HepG2 (cell line): ENCODE measurements at regions not wholly inside any gene's neighbourhood (a gene's known extent, or its start where the extent isn't known, plus 50 kb on each side); places are given as distances from the start of the nearest gene placed in this dataset.

Experiments used
- ATAD3A ChIP-seq: sonication (generic); formaldehyde crosslinking; IDR thresholded peaks from 2 replicates; pipeline ENCODE4 v1.4.0; 2020; ENCODE audit warnings: missing genetic modification reagents
- ATF7-NPFF ChIP-seq: sonication (generic); formaldehyde crosslinking; IDR thresholded peaks from 2 replicates; pipeline ENCODE4 v1.8.1; 2023; ENCODE audit warnings: mild to moderate bottlenecking, low read depth, missing genetic modification reagents, moderate library complexity
- DNMT1 ChIP-seq: sonication (generic); formaldehyde crosslinking; IDR thresholded peaks from 2 replicates; pipeline ENCODE4 v1.5.1; 2020; ENCODE audit warnings: mild to moderate bottlenecking, missing genetic modification reagents
- HOXA7 ChIP-seq: sonication (generic); formaldehyde crosslinking; IDR thresholded peaks from 2 replicates; pipeline ENCODE4 v1.8.1; 2022; ENCODE audit warnings: mild to moderate bottlenecking, missing genetic modification reagents, moderate library complexity
- NFYB ChIP-seq: sonication (generic); formaldehyde crosslinking; IDR thresholded peaks from 2 replicates; pipeline ENCODE4 v1.4.0; 2020; ENCODE audit warnings: missing genetic modification reagents
- POLR2G ChIP-seq: fragments of 200-400 bp; formaldehyde crosslinking; IDR thresholded peaks from 2 replicates; pipeline ENCODE4 v1.6.1; 2018; ENCODE audit warnings: mild to moderate bottlenecking, low read depth, low read length, moderate library complexity
- RXRA ChIP-seq: sonication (generic); formaldehyde crosslinking; IDR thresholded peaks from 2 replicates; pipeline ENCODE4 v1.5.1; 2020; ENCODE audit warnings: missing genetic modification reagents
- SOX6 ChIP-seq, 2 experiments: fragments of 450-650 bp in 1 of 2; sonication (generic) in 1 of 2; formaldehyde crosslinking in 1 of 2; IDR thresholded peaks; 2 replicates each; pipeline versions ENCODE4 v1.4.0 to v1.6.1; 2017 to 2020; ENCODE audit warnings: antibody characterized with exemption in 1 of 2, mild to moderate bottlenecking in 1 of 2, missing genetic modification reagents in 1 of 2
- U2AF1 ChIP-seq: fragments of 200-400 bp; formaldehyde crosslinking; optimal IDR thresholded peaks from 2 replicates; pipeline ENCODE3; 2017; ENCODE audit warnings: mild to moderate bottlenecking, low read depth, low read length
- ZBTB7A ChIP-seq: sonication (generic); formaldehyde crosslinking; IDR thresholded peaks from 2 replicates; pipeline ENCODE4 v1.8.0; 2022; ENCODE audit warnings: mild to moderate bottlenecking, missing genetic modification reagents
- ZKSCAN5 ChIP-seq: sonication (generic); formaldehyde crosslinking; IDR thresholded peaks from 2 replicates; pipeline ENCODE4 v1.5.1; 2020; ENCODE audit warnings: mild to moderate bottlenecking, missing genetic modification reagents
- ZNF350 ChIP-seq: sonication (generic); formaldehyde crosslinking; IDR thresholded peaks from 2 replicates; pipeline ENCODE4 v1.4.0; 2020; ENCODE audit warnings: mild to moderate bottlenecking, low read depth, missing genetic modification reagents, borderline replicate concordance
- TF ChIP-seq, protein P1 (sequence below): sonication (generic); formaldehyde crosslinking; IDR thresholded peaks from 2 replicates; pipeline ENCODE4; 2020; ENCODE audit warnings: missing genetic modification reagents, mild to moderate bottlenecking, borderline replicate concordance
- TF ChIP-seq, protein P2 (sequence below): sonication (generic); formaldehyde crosslinking; IDR thresholded peaks from 2 replicates; pipeline ENCODE4 v1.4.0; 2020; ENCODE audit warnings: missing genetic modification reagents
- TF ChIP-seq, protein P3 (sequence below): sonication (generic); formaldehyde crosslinking; IDR thresholded peaks from 2 replicates; pipeline ENCODE4 v1.9.0; 2021; ENCODE audit warnings: missing genetic modification reagents, mild to moderate bottlenecking, borderline replicate concordance
- TF ChIP-seq, protein P4 (sequence below): sonication (generic); formaldehyde crosslinking; IDR thresholded peaks from 2 replicates; pipeline ENCODE4 v1.4.0; 2020; ENCODE audit warnings: missing genetic modification reagents
- TF ChIP-seq, protein P5 (sequence below): sonication (generic); formaldehyde crosslinking; IDR thresholded peaks from 2 replicates; pipeline ENCODE4 v1.5.0; 2020; ENCODE audit warnings: missing genetic modification reagents, mild to moderate bottlenecking, borderline replicate concordance

DNA sequence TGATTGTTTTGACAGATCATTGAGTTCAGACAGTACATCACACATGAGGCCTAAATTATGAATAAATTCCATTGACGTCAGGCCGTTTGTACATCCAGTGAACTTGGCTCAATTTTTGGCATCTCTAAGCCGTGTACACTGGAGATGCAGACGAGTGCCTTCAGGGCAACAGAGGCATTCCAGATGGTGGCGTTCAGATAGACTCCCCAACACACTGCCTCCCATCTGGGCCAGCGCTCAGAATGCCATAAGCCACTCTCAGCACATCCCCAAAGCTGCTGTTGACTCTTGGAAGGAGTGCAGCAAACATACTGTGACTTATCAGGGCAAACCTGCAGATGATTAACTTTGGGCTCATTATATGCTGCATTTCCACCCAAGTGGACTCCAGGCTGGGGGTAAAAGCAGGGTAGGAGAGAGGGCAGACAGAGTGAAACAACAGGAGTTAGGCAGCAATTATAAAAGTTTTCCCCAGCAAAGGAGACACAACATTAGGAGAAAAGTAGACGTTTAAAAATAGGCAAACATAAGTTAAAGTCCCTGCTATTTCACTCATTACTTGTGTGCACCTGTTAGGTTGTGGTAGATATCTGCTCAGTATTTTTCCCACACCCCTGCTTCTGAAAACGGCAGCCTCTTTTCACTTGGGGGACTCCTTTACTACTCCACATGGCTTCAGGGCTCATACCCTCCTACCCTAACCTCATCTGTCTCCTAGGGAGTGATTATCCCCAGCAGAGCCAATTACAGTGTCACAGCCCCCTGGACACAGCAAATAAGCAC lies 60.2 kb upstream of the PDE3B start (continued):
- TF ChIP-seq, protein P1, sequence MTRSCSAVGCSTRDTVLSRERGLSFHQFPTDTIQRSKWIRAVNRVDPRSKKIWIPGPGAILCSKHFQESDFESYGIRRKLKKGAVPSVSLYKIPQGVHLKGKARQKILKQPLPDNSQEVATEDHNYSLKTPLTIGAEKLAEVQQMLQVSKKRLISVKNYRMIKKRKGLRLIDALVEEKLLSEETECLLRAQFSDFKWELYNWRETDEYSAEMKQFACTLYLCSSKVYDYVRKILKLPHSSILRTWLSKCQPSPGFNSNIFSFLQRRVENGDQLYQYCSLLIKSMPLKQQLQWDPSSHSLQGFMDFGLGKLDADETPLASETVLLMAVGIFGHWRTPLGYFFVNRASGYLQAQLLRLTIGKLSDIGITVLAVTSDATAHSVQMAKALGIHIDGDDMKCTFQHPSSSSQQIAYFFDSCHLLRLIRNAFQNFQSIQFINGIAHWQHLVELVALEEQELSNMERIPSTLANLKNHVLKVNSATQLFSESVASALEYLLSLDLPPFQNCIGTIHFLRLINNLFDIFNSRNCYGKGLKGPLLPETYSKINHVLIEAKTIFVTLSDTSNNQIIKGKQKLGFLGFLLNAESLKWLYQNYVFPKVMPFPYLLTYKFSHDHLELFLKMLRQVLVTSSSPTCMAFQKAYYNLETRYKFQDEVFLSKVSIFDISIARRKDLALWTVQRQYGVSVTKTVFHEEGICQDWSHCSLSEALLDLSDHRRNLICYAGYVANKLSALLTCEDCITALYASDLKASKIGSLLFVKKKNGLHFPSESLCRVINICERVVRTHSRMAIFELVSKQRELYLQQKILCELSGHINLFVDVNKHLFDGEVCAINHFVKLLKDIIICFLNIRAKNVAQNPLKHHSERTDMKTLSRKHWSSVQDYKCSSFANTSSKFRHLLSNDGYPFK, result no peak
- TF ChIP-seq DNMT1 (CRISPR knock-in tag) (no peak), SOX6 (IDR thresholded peaks at IDR 0.05) (no peak), SOX6 (CRISPR knock-in tag; IDR thresholded peaks at IDR 0.05) (peak; percentile 57; the same call in 1 of the 2 replicates), ATF7-NPFF (no peak), HOXA7 (CRISPR knock-in tag) (no peak), ATAD3A (CRISPR knock-in tag) (no peak), NFYB (no peak), U2AF1 (no peak), ZNF350 (CRISPR knock-in tag) (peak; percentile 46; the same call in 1 of the 2 replicates), POLR2G (peak; percentile 67), RXRA (CRISPR knock-in tag) (no peak; the same call in 1 of the 2 replicates), ZBTB7A (CRISPR knock-in tag) (no peak), ZKSCAN5 (CRISPR knock-in tag) (no peak)
- TF ChIP-seq, protein P2, sequence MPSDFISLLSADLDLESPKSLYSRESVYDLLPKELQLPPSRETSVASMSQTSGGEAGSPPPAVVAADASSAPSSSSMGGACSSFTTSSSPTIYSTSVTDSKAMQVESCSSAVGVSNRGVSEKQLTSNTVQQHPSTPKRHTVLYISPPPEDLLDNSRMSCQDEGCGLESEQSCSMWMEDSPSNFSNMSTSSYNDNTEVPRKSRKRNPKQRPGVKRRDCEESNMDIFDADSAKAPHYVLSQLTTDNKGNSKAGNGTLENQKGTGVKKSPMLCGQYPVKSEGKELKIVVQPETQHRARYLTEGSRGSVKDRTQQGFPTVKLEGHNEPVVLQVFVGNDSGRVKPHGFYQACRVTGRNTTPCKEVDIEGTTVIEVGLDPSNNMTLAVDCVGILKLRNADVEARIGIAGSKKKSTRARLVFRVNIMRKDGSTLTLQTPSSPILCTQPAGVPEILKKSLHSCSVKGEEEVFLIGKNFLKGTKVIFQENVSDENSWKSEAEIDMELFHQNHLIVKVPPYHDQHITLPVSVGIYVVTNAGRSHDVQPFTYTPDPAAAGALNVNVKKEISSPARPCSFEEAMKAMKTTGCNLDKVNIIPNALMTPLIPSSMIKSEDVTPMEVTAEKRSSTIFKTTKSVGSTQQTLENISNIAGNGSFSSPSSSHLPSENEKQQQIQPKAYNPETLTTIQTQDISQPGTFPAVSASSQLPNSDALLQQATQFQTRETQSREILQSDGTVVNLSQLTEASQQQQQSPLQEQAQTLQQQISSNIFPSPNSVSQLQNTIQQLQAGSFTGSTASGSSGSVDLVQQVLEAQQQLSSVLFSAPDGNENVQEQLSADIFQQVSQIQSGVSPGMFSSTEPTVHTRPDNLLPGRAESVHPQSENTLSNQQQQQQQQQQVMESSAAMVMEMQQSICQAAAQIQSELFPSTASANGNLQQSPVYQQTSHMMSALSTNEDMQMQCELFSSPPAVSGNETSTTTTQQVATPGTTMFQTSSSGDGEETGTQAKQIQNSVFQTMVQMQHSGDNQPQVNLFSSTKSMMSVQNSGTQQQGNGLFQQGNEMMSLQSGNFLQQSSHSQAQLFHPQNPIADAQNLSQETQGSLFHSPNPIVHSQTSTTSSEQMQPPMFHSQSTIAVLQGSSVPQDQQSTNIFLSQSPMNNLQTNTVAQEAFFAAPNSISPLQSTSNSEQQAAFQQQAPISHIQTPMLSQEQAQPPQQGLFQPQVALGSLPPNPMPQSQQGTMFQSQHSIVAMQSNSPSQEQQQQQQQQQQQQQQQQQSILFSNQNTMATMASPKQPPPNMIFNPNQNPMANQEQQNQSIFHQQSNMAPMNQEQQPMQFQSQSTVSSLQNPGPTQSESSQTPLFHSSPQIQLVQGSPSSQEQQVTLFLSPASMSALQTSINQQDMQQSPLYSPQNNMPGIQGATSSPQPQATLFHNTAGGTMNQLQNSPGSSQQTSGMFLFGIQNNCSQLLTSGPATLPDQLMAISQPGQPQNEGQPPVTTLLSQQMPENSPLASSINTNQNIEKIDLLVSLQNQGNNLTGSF (CRISPR knock-in tag), result no peak
- TF ChIP-seq, protein P3, sequence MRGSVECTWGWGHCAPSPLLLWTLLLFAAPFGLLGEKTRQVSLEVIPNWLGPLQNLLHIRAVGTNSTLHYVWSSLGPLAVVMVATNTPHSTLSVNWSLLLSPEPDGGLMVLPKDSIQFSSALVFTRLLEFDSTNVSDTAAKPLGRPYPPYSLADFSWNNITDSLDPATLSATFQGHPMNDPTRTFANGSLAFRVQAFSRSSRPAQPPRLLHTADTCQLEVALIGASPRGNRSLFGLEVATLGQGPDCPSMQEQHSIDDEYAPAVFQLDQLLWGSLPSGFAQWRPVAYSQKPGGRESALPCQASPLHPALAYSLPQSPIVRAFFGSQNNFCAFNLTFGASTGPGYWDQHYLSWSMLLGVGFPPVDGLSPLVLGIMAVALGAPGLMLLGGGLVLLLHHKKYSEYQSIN (CRISPR knock-in tag), result no peak
- TF ChIP-seq, protein P4, sequence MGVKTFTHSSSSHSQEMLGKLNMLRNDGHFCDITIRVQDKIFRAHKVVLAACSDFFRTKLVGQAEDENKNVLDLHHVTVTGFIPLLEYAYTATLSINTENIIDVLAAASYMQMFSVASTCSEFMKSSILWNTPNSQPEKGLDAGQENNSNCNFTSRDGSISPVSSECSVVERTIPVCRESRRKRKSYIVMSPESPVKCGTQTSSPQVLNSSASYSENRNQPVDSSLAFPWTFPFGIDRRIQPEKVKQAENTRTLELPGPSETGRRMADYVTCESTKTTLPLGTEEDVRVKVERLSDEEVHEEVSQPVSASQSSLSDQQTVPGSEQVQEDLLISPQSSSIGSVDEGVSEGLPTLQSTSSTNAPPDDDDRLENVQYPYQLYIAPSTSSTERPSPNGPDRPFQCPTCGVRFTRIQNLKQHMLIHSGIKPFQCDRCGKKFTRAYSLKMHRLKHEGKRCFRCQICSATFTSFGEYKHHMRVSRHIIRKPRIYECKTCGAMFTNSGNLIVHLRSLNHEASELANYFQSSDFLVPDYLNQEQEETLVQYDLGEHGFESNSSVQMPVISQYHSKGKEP, result no peak
- TF ChIP-seq, protein P5, sequence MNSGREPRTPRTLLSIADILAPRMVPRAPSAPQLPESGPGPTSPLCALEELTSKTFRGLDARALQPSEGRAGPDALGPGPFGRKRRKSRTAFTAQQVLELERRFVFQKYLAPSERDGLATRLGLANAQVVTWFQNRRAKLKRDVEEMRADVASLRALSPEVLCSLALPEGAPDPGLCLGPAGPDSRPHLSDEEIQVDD (CRISPR knock-in tag), result no peak
